Stimulated activated CD8-positive, alpha-beta memory T cell treated with anti-CD3 and anti-CD28 coated beads, Interleukin-15, amount 100 ng/mL, for 24 hours (primary cell): ENCODE measurements at regions not wholly inside any gene's neighbourhood (a gene's known extent, or its start where the extent isn't known, plus 50 kb on each side); places are given as distances from the start of the nearest gene placed in this dataset.
"Not testable (repeated sequence)": the region's sequence is repeated elsewhere in the genome, so short reads cannot be mapped to it uniquely, and the experiment has no call there.

ENCODE experiments used
- DNase-seq: peaks from one replicate; pipeline ENCODE4 v3.0.0-alpha.2; 2020; ENCODE audit warnings: low read depth

GRCh38 chr3:29143151-29143550 is 137.7 kb upstream of the RBMS3 start:
- DNase-seq = no peak

GRCh38 chr3:29144361-29144760 is 136.5 kb upstream of the RBMS3 start:
- DNase-seq = no peak

- no peak for DNase-seq
These were observed 136.1 kb upstream of the RBMS3 start for GRCh38 chr3:29144807-29145206.

- DNase-seq = no peak
These were observed 135.5 kb upstream of the RBMS3 start for GRCh38 chr3:29145360-29145759.

GRCh38 chr3:29152379-29152778 is 128.5 kb upstream of the RBMS3 start:
- DNase-seq = no peak

- DNase-seq = no peak
These were observed 127.1 kb upstream of the RBMS3 start for GRCh38 chr3:29153811-29154210.

- no peak for DNase-seq
These were observed 124.7 kb upstream of the RBMS3 start for GRCh38 chr3:29156086-29156715.

GRCh38 chr3:29164825-29165224 is 116.0 kb upstream of the RBMS3 start:
- no peak for DNase-seq

GRCh38 chr3:29167180-29167579 is 113.7 kb upstream of the RBMS3 start:
- DNase-seq = no peak

GRCh38 chr3:29168081-29168480 is 112.8 kb upstream of the RBMS3 start:
- DNase-seq = no peak

- no peak for DNase-seq
These were observed 112.2 kb upstream of the RBMS3 start for GRCh38 chr3:29168696-29169095.

- no peak for DNase-seq
These were observed 111.4 kb upstream of the RBMS3 start for GRCh38 chr3:29169451-29169850.

- no peak for DNase-seq
These were observed 109.6 kb upstream of the RBMS3 start for GRCh38 chr3:29171043-29171990.

GRCh38 chr3:29176501-29176900 is 104.4 kb upstream of the RBMS3 start:
- DNase-seq = no peak

- DNase-seq = no peak
These were observed 101.8 kb upstream of the RBMS3 start for GRCh38 chr3:29178809-29179793.

GRCh38 chr3:29181149-29181780 is 99.6 kb upstream of the RBMS3 start:
- no peak for DNase-seq

- DNase-seq = no peak
These were observed 99.0 kb upstream of the RBMS3 start for GRCh38 chr3:29181872-29182271.

GRCh38 chr3:29182828-29183227 is 98.0 kb upstream of the RBMS3 start:
- DNase-seq = not testable (repeated sequence)

GRCh38 chr3:29183346-29184087 is 97.4 kb upstream of the RBMS3 start:
- DNase-seq = no peak

- DNase-seq = no peak
These were observed 95.2 kb upstream of the RBMS3 start for GRCh38 chr3:29185706-29186105.

- DNase-seq = no peak
These were observed 94.7 kb upstream of the RBMS3 start for GRCh38 chr3:29186131-29186599.
